Activated T-helper 9 cell treated with anti-CD3 and anti-CD28 coated beads, Interleukin-2, amount 50 U/mL, for 16 hours (primary cell): ENCODE measurements at regions not wholly inside any gene's neighbourhood (a gene's known extent, or its start where the extent isn't known, plus 50 kb on each side); places are given as distances from the start of the nearest gene placed in this dataset.
"Not testable (repeated sequence)": the region's sequence is repeated elsewhere in the genome, so short reads cannot be mapped to it uniquely, and the experiment has no call there.

Experiments used
- DNase-seq: peaks from one replicate; pipeline ENCODE4 v3.0.0-alpha.2; 2020; ENCODE audit warnings: low read depth

DNA sequence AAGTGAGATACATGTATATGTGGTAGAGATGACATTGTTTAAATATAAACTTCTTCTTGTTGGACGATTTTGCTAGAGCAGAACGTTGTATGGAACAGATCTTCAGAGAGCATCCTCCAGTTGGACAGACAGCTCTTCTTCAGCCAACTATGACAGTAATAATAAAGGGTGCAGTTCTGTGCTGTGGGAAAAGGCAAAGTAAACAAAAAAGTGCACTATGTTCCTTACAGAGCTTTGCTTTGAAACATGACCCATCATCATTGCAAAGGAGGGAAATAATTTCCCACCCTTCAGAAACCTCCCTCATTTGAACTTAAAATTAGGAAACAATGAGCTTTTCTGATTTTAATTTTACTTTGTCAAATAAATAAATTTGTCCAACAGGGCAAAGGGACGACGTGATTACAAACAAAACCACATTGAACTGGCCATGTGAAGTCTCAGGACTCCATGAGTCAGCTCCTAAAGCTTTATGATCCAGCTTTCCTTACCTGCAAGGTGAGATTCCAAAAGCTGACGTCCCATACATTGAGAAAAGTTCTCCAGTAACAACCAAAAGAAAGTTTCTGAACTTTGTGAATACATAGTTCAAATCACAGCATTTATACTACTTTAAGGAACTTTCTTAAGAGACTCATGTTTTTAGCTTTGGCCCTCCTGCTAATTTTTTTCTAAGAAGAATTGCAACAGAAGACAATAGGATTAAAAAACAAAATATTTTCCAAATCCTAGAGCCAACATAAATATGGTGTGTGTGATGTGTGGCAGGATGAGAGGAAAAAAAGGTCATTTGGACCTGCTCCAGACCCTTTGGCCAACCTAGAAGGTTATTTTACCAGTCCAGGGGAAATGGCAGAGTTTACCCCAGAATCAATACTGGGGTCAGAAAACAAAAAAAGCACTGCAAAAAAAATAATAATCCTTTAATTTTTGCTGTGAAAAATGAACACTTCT lies 565.4 kb upstream of the NRP1 start:
- no peak for DNase-seq

DNA sequence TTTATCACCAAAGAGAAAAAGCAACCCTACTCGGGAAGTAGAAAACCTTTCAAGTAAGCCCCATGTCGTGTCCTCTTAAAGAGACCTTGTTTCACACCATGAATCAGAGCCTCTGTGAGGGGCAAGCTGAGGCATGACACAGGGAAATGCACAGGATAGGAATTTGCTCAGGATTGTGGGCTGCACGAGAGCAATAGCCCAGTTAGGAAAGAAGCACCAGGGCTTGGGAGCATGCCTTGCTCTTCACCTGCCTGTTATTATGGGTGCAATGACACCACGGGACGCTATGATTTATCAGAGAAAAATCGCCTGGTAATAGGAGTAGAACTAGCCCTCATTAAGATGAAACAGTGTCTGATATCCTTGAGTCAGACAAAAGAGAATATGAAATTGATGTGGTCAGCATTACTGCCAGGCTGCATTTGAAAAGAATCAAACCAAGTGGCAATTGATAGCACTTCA lies 562.9 kb upstream of the NRP1 start:
- no peak for DNase-seq

DNA sequence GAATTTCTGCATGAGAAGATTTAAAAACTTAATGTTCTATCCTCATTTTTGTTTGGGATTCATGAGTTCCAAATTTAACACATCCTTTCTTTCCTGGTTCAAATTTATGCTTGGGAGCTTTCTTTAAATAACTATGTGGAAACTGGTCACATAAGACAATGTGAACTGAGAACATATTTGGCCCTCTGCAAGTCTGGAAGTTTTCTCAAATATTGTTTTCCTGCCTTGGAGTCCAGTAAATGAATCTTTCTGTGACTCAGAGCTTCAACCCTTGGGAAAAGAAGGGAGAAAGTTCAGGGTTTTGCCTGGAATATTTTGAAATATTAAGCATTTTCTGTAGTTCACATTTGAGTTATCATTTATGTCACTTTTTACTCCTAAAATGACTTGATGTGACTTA lies 559.0 kb upstream of the NRP1 start:
- DNase-seq, result no peak

DNA sequence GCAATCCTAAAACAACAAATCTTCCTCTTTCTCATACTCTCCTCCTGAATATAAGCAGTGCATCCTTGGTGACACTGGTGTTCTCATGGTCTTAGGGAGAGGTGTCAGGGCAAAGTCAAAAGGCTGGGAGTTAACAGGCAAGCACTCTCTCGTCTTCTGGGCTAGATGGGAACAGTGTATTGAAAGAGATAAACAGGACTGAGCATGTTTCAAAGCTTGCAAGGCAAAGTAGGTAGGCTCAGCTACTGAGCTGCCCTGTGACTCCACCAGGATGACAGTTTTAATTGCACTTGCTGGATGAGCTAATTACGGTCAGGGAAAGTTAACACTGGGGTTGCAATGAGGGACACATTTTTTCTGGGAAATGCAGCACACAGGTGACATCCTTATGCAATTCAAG lies 554.9 kb upstream of the NRP1 start:
- no peak for DNase-seq

DNA sequence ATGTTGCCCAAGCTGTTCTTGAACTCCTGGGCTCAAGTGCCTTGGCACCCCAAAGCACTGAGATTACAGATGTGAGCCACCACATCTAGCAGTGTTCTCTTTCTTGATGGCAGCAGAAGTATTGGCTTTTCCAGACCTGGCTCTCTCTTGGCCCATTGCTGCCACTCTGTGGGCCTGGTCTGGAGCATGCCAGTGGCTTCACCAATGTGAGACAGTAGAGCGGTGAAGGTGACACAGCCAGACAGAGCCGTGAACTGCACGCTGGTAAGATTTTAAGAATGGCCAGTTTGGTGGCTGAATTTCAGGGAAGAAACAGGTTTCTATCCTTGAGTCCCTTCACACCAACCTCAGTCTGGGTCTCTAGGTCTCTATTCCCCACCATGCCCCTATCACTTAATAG lies 552.7 kb upstream of the NRP1 start:
- no peak for DNase-seq

DNA sequence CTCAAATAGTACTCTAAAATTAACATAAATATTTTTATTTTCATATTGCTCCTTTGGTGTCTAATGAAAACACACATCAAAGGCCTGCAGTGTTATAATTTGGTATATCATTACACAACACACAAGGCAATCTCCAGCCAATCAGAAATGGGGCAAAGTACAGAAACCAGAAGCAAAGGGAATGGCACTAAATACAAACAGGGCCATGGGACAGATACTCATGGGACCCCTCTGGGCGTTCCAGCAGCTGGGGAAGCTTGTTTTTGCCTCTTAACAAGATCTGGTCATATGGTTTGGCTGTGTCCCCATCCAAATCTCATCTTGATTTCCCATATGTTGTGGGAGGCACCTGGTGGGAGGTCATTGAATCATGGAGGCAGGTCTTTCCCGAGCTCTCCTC lies 551.8 kb upstream of the NRP1 start:
- DNase-seq, result no peak

DNA sequence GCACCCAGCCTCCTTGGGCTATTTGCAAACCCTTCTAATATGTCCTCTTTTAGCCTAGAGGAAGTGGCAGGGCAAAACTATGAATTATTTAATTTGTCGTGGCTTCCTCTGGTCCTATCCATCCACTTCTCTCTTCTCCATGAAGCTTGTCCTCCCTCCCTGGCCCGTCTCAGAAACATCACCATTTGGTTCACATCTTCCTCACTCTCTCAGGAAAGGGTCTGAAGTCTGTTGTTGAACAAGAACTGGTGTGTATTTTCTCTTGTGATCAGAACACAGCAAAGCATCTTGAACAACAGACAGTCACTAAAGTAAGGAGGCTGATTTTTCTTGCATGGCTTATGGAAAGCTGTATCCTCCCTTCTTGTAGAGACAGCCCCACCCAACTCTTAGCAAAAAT lies 550.1 kb upstream of the NRP1 start:
- no peak for DNase-seq

DNA sequence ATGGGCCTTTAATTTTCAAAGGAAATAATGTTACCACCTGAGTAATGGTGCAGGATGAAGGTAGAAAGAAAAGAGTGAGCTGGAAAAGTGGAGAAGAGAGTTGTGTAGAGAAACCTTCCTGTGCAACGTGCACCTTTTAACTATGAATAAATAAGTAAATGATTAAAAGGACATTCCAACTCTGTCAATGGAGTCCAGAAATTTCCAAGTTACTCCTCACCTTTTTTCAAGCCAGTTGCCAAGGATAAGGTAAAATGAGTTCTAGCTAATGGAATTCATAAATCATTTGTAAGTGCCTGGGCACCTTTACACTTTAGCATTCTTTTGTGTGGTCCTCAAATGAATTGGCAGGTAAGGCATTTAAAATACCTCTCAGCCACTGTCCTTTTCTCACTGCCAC lies 549.4 kb upstream of the NRP1 start:
- no peak for DNase-seq

DNA sequence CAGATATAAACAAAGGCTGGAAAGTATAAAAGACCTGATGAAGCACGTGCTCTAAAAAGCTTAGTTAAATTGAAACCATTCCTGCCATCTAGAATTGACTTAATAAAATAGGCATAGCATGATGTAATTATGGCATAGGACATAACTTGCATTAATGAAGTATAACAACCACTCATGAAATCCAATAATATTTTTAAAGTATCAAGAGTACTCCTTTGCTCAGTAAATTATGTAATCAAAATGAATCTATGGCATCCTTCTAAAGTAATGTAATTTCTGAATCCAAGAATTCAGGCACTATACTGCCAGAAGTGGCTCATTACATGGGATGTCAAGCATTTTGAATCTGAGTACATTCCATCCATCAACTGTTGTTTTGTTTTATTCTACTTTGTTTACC lies 548.5 kb upstream of the NRP1 start:
- no peak for DNase-seq

DNA sequence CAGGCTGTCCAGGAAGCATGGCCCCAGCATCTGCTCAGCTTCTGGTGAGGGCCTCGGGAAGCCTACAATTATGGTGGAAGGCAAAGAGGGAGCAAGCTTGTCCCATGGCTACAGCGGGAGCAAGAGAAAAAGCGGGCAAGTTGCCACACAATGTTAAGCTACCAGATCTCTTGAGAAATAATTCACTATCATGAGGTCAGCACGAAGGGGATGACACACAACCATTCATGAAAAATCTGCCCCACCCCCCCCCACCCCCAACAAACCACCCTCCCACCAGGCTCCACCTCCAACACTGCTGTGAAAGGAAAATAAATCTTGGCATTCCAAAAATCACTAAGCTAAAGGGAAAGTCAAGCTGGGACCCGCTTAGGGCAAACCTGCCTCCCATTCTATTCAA lies 545.8 kb upstream of the NRP1 start:
- no peak for DNase-seq

DNA sequence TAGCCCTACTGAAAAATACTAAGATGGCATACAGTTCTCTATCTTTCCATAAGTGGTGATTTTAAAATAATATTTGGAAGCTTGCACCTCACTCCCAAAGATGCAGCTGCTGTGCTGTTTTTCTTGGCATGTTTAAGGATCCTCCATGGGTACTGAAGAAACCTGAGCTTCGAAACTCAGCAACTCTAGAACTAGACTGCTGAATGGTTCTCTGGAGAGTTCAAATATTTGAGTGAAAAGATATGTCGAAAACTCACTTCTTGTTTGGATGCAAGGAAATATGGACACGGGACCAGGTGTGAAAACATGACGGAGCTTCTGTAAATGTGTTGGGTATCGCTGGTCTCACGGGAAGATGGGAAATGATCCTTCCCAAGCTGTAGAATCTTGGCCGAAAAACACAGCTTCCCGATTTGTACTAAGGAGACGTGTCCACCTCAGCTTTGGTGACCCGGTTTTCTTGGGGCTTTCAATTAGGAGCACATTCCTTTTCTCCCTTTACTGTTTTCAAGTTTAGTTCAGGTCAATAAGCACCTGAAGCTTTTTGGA lies 543.8 kb upstream of the NRP1 start:
- no peak for DNase-seq

DNA sequence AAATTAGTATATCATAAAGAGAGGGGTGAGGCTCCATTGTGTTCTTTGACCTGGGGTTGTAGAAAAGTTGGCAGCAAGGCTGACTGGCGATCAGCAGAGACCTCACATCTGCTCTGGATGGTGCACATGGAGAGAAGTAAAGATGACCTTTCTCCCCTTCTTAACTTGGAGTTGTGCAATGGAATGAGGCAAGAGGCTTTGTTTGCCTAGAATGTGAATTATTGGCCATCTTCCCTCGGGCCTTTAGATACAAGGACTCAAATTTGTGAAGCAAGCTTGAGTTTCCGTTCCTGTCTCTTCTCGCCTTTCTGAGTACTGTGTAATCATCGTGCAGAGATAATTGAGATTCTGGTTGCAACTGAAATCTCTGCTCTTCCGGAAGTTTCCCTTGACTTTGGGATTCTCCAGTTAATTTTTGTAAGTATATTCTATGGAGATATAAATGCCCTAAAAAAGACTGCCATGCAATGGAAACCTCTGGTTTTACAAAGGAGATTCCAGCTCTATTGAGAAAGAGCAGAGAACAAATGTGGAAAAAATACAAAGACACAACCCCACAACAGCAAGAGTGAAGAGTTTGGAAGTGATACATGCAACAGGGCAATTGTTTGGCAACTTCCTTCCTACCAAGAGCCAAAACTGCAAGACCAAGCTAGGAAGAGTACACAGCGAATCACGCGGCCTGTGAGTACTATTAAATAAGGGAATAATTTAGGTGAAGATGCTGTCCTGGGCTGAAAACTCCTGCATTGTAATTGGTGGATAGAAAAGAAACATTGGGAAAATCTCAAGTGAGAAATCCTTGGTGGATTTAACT lies 542.3 kb upstream of the NRP1 start:
- DNase-seq, result no peak

DNA sequence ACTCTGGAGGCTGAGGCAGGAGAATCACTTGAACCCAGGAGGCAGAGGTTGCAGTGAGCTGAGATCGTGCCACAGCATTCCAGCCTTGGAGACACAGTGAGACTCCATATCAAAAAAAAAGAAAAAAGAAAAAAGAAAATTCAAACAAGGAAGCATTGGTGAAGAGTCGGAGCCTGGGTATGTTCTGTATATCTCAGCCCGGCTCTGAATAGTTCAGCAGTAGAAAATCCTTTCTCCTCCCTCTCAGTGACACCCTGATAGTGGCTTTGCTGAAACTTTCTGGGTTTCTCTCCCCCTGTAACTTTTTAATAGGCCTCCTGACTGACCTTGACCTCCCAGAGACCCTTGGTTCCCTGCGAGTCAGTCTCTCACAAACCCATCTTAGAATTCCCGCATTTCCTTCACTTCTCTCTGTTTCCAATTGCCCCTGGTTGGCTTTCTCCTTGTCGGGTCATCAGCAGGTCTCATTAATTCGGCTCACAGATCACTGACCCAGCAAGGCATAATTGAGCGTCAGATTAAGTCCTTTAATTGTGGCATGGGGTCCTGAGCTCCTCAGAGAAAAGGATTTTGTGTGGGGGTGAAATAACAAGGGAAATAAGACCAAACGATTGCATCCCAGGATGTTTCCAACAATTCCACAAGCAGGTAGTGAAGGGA lies 541.6 kb upstream of the NRP1 start:
- DNase-seq, result no peak

DNA sequence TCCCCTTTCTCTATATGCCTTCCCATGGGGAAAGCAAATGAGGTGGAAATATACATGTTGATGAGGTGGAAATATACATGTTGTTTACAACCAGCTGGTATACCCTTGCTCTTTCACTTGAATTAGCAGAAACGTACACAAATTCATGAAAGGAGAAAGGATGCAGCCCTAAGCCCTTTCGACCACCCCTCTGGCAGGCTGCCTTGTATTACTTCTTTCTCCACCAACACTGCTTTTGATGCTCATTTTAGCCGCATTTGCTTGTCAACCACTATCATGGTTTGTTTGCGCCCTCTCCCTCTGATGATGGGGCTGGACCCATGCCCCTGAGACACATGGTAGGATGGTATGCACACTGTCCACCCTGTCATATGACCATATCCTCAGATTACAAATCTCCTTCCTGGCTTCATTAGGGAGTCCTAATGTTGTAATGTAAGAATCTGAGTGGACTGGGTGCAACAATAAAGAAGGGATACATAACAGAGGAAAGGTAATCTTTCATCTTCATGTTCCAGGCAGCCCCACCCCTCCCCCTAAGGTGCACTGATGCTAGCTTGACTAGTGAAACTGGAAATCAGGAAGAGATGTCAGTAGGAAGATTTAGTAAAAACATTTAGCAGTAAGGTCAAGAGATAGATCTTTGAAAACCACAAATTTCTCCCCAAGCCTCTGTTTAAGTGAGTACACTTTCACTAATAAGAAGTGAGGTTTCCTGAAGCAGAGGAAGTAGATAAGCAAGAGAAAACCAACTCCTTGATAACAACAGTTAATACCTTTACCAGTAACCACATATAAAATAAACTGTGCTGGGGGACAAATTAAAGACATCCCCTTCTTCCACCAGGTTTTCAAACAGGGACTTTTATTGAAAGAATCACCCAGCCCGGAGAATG lies 536.8 kb upstream of the NRP1 start:
- DNase-seq, result no peak

DNA sequence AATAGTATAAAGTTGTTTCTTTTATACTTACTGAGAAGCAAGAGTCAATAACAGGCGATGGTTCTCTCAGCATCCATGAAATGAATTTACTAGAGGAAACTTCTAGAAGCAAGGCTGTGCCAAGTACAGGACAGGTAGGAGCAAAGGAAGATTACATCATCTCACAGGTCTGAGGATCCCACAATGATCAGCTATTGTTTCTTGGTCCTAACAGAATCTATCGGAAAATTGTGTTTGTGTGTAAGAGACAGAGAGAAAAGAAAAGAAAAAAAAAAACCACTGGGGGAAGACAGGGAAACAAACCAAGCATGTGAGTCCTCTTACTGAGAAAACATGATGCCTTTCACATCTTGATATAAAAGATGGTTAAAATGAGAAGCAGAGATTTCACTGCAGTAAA lies 535.0 kb upstream of the NRP1 start:
- DNase-seq, result no peak

DNA sequence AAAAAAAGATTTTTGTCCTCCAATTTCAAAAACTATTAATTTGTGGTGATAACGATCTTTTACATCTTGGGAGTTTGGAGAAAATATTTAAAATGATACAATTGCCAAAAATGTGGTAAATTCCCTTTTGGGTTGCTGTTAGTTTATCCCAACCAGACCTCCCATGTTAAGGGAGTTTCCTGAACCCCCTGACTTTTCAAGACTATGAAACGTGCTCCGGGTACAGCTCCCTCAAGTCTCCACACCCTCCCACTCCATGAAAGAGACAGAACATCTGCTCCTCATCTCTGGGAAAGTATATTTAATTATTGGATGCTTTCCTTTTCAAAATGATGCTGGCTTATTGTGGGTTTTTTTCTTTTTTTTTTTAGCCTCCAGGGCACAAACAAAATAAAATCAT lies 534.6 kb upstream of the NRP1 start:
- no peak for DNase-seq

DNA sequence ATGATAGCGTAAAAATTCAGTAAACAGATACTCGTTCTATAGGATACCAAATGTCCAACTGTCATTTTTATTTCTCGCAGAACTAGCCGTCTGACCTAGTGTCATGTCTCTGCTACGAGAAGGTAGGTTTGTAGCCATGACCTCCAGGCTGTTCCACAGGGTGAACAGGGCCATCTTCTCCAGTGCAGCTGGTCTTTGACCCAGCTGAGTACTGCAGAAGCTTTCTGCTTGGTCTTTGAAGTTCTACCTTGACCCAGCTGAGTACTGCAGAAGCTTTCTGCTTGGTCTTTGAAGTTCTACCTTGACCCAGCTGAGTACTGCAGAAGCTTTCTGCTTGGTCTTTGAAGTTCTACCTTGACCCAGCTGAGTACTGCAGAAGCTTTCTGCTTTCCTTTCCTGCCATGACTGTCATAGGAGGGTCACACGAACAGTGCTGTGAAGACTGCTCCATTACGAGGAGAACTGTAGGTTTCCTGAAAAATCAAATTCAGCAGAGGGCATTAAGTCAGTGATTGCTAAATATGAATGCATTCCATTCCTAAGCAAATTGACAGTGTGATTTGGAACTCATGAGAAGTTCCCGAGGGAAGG lies 532.8 kb upstream of the NRP1 start:
- not testable (repeated sequence) for DNase-seq

DNA sequence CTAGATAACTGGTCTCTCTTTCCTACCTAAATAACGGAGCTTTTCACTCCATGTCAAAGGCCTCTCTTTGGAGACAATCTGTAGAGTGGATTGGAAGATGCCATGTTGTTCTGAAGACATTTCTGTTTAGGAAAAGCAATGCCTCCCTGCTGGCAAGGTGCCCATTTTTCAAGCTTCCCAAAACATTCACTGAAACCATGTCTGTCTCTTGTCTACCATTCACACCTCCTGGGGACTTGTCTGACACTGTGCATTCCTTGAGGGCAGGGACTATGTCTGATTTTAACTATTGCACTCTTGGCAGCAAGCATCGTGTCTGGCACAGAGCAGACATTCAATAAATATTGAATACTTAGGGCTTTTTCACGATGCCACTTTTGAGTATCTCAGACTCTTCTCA lies 528.9 kb upstream of the NRP1 start:
- DNase-seq, result no peak

DNA sequence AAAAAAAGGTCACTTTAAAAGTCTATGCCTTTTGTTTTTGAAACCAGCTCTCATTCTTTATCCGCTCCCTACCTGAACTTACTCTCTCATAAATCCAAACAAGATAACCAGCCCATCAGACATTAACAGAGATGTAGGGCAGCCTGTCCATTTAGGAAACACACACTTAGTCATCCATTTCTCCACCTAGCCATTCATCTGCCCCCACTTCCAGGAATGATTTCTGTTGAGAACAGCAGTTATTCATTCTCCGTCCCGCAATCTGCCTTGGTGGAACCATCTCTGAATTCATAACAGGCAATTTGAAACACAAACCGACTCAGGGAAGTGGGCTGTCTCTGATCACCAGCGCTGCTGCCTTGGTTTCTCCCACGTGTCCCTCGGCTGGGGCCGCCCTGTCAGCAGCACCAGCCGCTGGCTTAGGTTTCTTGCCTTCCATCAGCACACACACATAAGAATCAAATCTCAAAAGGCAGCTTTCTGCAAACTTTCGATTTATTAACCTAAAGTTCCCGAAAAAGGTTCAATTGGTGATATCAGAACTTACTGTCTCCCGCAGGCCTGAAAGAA lies 528.2 kb upstream of the NRP1 start:
- DNase-seq, result no peak

DNA sequence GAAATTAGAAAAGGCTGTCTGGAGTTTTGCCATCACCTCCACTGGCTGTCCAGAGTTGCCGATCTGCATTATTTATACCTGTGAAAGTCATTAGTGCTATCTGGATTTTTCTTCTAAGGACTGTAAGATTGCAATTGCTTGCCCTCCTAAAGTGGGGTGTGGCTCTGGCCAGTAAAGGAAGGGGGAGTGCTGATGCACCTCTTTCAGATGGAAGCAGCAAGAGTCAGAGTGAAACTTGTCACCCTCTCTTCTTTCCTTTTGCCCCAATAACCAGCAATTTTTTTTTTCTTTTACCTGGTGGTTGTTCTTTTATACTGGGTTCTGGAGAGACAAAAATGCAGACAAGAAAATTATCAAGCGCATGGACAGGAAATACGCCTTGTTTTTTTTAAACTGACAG lies 527.4 kb upstream of the NRP1 start:
- DNase-seq, result no peak
